HepG2 (cell line): ENCODE measurements at regions not wholly inside any gene's neighbourhood (a gene's known extent, or its start where the extent isn't known, plus 50 kb on each side); places are given as distances from the start of the nearest gene placed in this dataset.

Experiments used
- ATAC-seq: fragments of 200-7000 bp; cut with Tn5 transposase; 3 replicates; pipeline ENCODE4 v1.9.1; 2020; ENCODE audit warnings: mild to moderate bottlenecking, moderate library complexity
- BruUV-seq: library from RNA; stranded (reverse); fragments of 400-500 nt; replicated peaks from 2 replicates; lab custom pipeline; 2021; lab: Mats Ljungman, UMichigan
- CTCF ChIA-PET: fragments of 300-600 bp; formaldehyde crosslinking; extraction: SDS; loops from one replicate; lab custom pipeline; 2021; ENCODE audit warnings: low total read pairs, inconsistent platforms, low intra/inter-chr PET ratio; lab: Yijun Ruan, JAX
- POLR2A ChIA-PET: fragments of 350-600 bp; sonication (Branson Sonifier 250); formaldehyde crosslinking; loops from one replicate; lab custom pipeline; 2020; ENCODE audit warnings: antibody characterized with exemption, inconsistent platforms; lab: Yijun Ruan, JAX
- DNase-seq: peaks from one replicate; pipeline ENCODE4 v3.0.0-alpha.2; 2015; ENCODE audit warnings: low spot score
- FAIRE-seq: peaks from 3 replicates; lab custom pipeline; 2011; peaks lifted over from hg19 to GRCh38; lab: Jason Lieb, UNC
- H2AFZ ChIP-seq: one replicate; pipeline ENCODE4 v1.6.1; 2011; ENCODE audit warnings: low read length, inconsistent platforms
- H3K27ac ChIP-seq: fragments of 300-600 bp; 3 replicates; pipeline ENCODE4 v1.8.0; 2011; ENCODE audit warnings: mixed run types, mild to moderate bottlenecking, mixed read lengths, low read length, inconsistent platforms; ENCODE audit not compliant: insufficient read depth; ENCODE audit errors: extremely low read length
- H3K27me3 ChIP-seq, 2 experiments: fragments of 200-600 bp in 1 of 2; 2 replicates in 1 of 2; 3 replicates in 1 of 2; pipeline versions ENCODE4 v1.6.0 to v1.8.0; 2011; ENCODE audit warnings: low read length in 2 of 2, mild to moderate bottlenecking in 2 of 2, moderate library complexity in 2 of 2, inconsistent platforms in 1 of 2; ENCODE audit not compliant: insufficient read depth in 2 of 2, control insufficient read depth in 1 of 2
- H3K36me3 ChIP-seq, 2 experiments: fragments of 200-600 bp in 1 of 2; replicated peaks in 1 of 2; 2 replicates in 1 of 2; 3 replicates in 1 of 2; pipeline versions ENCODE4 v1.5.1 to v1.8.0; 2011; ENCODE audit warnings: low read length in 2 of 2, inconsistent platforms in 1 of 2; ENCODE audit not compliant: insufficient read depth in 2 of 2, control insufficient read depth in 1 of 2
- H3K4me1 ChIP-seq: 2 replicates; pipeline ENCODE4 v1.5.1; 2012; ENCODE audit warnings: low read length, inconsistent platforms; ENCODE audit not compliant: insufficient read depth
- H3K4me2 ChIP-seq: 2 replicates; pipeline ENCODE4 v1.6.0; 2011; ENCODE audit warnings: low read depth, low read length, inconsistent platforms
- H3K4me3 ChIP-seq, 3 experiments: fragments of 200-600 bp in 1 of 3; sonication (generic), shearing (Covaris generic) in 1 of 3; replicated peaks in 1 of 3; 2 replicates each; pipeline ENCODE4 v1.5.1; 2011 to 2016; ENCODE audit warnings: low read length in 3 of 3, inconsistent platforms in 2 of 3, low read depth in 2 of 3, mild to moderate bottlenecking in 2 of 3, control low read depth in 1 of 3, mixed read lengths in 1 of 3; ENCODE audit not compliant: insufficient read depth in 1 of 3
- H3K79me2 ChIP-seq: one replicate; pipeline ENCODE4 v1.6.1; 2011; ENCODE audit warnings: low read length, inconsistent platforms; ENCODE audit not compliant: insufficient read depth
- H3K9ac ChIP-seq: 2 replicates; pipeline ENCODE4 v1.6.0; 2011; ENCODE audit warnings: mild to moderate bottlenecking, low read depth, low read length, inconsistent platforms; ENCODE audit not compliant: insufficient read depth
- H3K9me3 ChIP-seq: 2 replicates; pipeline ENCODE4 v1.5.1; 2012; ENCODE audit warnings: mild to moderate bottlenecking, low read length
- H4K20me1 ChIP-seq: 2 replicates; pipeline ENCODE4 v1.6.0; 2011; ENCODE audit warnings: inconsistent platforms, mild to moderate bottlenecking, low read length, moderate library complexity; ENCODE audit not compliant: insufficient read depth
- BRD4 ChIP-seq: sonication (generic); formaldehyde crosslinking; IDR thresholded peaks from 2 replicates; pipeline ENCODE4 v1.4.0; 2020; ENCODE audit warnings: missing genetic modification reagents
- MTF2 ChIP-seq: sonication (generic); formaldehyde crosslinking; IDR thresholded peaks from 2 replicates; pipeline ENCODE4 v1.5.0; 2020; ENCODE audit warnings: missing genetic modification reagents, borderline replicate concordance
- ONECUT2 ChIP-seq: sonication (generic); formaldehyde crosslinking; IDR thresholded peaks from 2 replicates; pipeline ENCODE4 v1.4.0; 2020; ENCODE audit warnings: missing genetic modification reagents
- PHB2 ChIP-seq: fragments of 450-650 bp; IDR thresholded peaks from 2 replicates; pipeline ENCODE4 v1.6.1; 2018; ENCODE audit not compliant: partially characterized antibody
- RAD51 ChIP-seq: fragments of 450-650 bp; IDR thresholded peaks from 2 replicates; pipeline ENCODE4 v1.6.1; 2016; ENCODE audit warnings: borderline replicate concordance
- SRSF4 ChIP-seq: fragments of 200-400 bp; formaldehyde crosslinking; IDR thresholded peaks from one replicate; pipeline ENCODE4 v1.6.1; 2018; ENCODE audit warnings: mild to moderate bottlenecking, low read depth, low read length, moderate library complexity; ENCODE audit not compliant: poor library complexity, severe bottlenecking
- TEF ChIP-seq: sonication (generic); formaldehyde crosslinking; IDR thresholded peaks from 2 replicates; pipeline ENCODE4 v1.5.0; 2020; ENCODE audit warnings: missing genetic modification reagents
- TP53 ChIP-seq: sonication (generic); formaldehyde crosslinking; conservative IDR thresholded peaks from 2 replicates; pipeline ENCODE4 v1.4.0; 2020; ENCODE audit warnings: missing genetic modification reagents
- ZMYM4 ChIP-seq: sonication (generic); formaldehyde crosslinking; IDR thresholded peaks from 2 replicates; pipeline ENCODE4 v1.8.1; 2023; ENCODE audit warnings: mild to moderate bottlenecking, missing genetic modification reagents
- ZNF143 ChIP-seq: sonication (generic); formaldehyde crosslinking; IDR thresholded peaks from 2 replicates; pipeline ENCODE4 v1.4.0; 2020; ENCODE audit warnings: missing genetic modification reagents
- ZNF382 ChIP-seq: sonication (generic); formaldehyde crosslinking; IDR thresholded peaks from 2 replicates; pipeline ENCODE4 v1.5.0; 2020; ENCODE audit warnings: missing genetic modification reagents, mild to moderate bottlenecking, borderline replicate concordance
- WGBS: methylation state at CpG from one replicate; pipeline ENCODE4 v1.1.6; 2017; ENCODE audit warnings: low lambda C conversion rate; 5-methylcytosine and 5-hydroxymethylcytosine counted together
- in situ Hi-C: cut with HindIII; loops from 2 replicates; pipeline ENCODE4 v1.10.0; 2017; ENCODE audit warnings: low pct_unique_long_range_greater_than_20kb; ENCODE audit not compliant: extremely low pct_ligation_motif_present
- intact Hi-C: fragments of 100-400 bp; cut with micrococcal nuclease; formaldehyde crosslinking; loops from one replicate; pipeline ENCODE4 v1.10.0; 2022; ENCODE audit not compliant: unreplicated experiment

- POLR2A ChIA-PET, result no interaction called here
- in situ Hi-C loops (no loop called here), intact Hi-C loops (no loop called here)
- FAIRE-seq (no peak), ATAC-seq (no peak), DNase-seq (no peak)
- Histone ChIP-seq H3K27ac (no peak overlapping the region), H3K4me3 (no peak overlapping the region), H3K36me3 (no peaks in the 10 kb centered on the region), H2AFZ (no peak overlapping the region), H3K4me1 (no peaks in the 10 kb centered on the region), H3K27me3 (no peaks in the 10 kb centered on the region), H3K9me3 (no peaks in the 10 kb centered on the region), H3K4me2 (no peak overlapping the region), H3K9ac (no peak overlapping the region), H3K79me2 (no peaks in the 10 kb centered on the region), H4K20me1 (no peaks in the 10 kb centered on the region)
- BruUV-seq, result no TSS peak
- TF ChIP-seq RAD51, result peak; percentile 69
- TF ChIP-seq ZNF143 (CRISPR knock-in tag), result no peak
- no peak for TF ChIP-seq PHB2
- CTCF ChIA-PET, result no interaction called here
- WGBS, result 27% methylated on average over 4 of the region's 4 CpGs
Measured at GRCh38 chr4:129437347-129437746, 341.4 kb downstream of the C4orf33 start.

- in situ Hi-C loops, result no loop called here
- BruUV-seq, result no TSS peak
- 2% methylated on average over 4 of the region's 4 CpGs for WGBS
- no peak for TF ChIP-seq TP53 (CRISPR knock-in tag)
- no peak for TF ChIP-seq SRSF4
- TF ChIP-seq ZNF382 (CRISPR knock-in tag), result no peak
- TF ChIP-seq ONECUT2 (CRISPR knock-in tag), result no peak
- no peak for TF ChIP-seq TEF (CRISPR knock-in tag)
- TF ChIP-seq MTF2 (CRISPR knock-in tag), result no peak
- TF ChIP-seq BRD4 (CRISPR knock-in tag), result no peak
- TF ChIP-seq ZMYM4 (CRISPR knock-in tag), result no peak
Measured at GRCh38 chr4:129438456-129438981, 342.6 kb downstream of the C4orf33 start.

More at GRCh38 chr4:129438456-129438981, 342.6 kb downstream of the C4orf33 start:
- DNase-seq (no peak), FAIRE-seq (no peak), ATAC-seq (no peak)
- POLR2A ChIA-PET, result no interaction called here
- H3K9me3 ChIP-seq, result no peaks in the 10 kb centered on the region
- CTCF ChIA-PET, result no interaction called here
- H3K4me2 ChIP-seq, result no peak overlapping the region
- intact Hi-C loops, result no loop called here
- H3K27ac ChIP-seq, result no peak overlapping the region
- H2AFZ ChIP-seq, result no peak overlapping the region
- H3K36me3 ChIP-seq, result no peaks in the 10 kb centered on the region
- no peak overlapping the region for H3K4me3 ChIP-seq
- H3K79me2 ChIP-seq, result no peaks in the 10 kb centered on the region
- no peaks in the 10 kb centered on the region for H4K20me1 ChIP-seq
- no peaks in the 10 kb centered on the region for H3K4me1 ChIP-seq
- no peaks in the 10 kb centered on the region for H3K27me3 ChIP-seq
- no peak overlapping the region for H3K9ac ChIP-seq
